GM19452 (cell line): ENCODE measurements at regions not wholly inside any gene's neighbourhood (a gene's known extent, or its start where the extent isn't known, plus 50 kb on each side); places are given as distances from the start of the nearest gene placed in this dataset.

ENCODE experiments used
- ATAC-seq: cut with Tn5 transposase; IDR thresholded peaks from one replicate; pipeline ENCODE4 v1.9.1; 2021; ENCODE audit not compliant: unreplicated experiment

DNA sequence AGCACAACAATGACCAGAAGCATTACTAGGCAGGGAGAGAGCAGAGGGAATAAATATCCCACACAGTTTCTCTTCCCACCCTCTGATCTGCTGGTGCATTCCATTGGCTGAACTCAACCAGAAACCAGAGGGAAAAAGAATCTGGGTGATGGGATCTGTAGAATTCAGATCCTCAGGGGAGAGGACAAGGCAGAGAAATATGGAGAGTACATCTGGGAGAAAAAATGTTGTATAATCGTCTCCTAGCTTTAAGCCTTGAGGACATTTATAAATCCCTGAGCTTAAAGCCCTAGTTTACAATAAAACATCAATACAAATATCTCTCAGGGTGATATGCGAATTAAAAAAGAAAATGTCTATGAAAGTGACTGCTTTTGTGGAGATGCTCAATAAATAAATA is 368.1 kb upstream of the MAD2L1 start:
- ATAC-seq = no peak

DNA sequence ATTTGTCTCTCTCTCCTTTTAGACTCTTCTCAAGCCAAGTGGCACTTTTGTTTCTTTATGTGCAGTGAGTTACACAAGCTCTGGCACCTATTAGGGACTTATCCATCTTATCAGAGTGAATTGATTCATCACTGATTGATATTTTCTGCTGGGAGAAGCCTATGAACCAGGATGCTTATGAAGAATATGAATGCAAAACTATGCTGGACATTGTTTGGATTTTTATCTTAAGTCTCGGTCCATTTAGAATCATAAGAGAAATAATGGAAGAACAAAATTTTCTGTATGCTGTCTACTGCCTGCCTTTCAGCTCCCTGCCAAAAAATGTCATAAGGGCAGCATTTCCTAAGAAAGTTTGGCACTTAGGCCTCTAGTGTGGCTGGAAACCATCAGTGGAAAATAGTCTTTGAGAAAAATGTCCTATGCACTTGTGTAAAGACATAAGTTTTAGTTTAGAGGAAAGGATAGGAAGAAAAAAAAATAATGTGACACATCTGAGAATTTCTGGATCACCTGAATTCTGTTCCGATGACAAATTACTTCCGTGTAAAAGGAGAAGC is 365.7 kb upstream of the MAD2L1 start:
- ATAC-seq = no peak

DNA sequence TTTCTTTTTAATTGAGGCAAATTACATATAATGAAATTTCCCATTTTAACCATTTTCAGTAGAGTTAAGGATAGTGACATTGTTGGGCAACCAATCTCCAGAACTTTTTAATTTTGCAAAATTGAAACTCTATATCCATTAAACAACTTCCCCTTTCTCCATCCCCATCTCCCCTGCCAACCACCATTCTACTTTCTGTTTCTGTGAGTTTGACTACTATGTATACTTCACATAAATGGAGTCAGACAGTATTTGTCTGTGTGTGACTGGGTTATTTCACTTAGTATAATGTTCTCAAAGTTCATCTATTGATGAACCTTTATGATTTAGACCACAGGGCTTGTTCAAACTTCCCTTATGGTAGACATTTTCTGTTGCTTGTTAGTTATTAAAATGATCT is 364.5 kb upstream of the MAD2L1 start:
- ATAC-seq = no peak

DNA sequence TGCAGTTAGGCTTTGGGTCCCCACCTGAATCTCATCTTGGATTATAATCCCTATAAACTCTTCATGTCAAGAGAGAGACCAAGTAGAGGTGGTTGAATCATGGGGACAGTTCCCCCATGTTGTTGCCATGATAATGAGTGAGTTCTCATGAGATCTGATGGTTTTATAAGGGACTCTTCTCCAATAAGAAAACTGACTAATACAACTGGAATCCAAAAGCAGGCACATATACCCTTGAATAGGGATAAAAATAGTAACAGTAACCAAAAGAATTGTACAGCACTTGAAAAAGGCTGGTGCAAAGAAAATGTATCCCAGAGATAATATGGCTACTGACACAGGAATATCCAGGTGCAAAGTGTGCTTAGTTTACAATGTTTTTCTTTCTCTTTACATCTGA is 351.5 kb upstream of the MAD2L1 start:
- ATAC-seq = no peak

DNA sequence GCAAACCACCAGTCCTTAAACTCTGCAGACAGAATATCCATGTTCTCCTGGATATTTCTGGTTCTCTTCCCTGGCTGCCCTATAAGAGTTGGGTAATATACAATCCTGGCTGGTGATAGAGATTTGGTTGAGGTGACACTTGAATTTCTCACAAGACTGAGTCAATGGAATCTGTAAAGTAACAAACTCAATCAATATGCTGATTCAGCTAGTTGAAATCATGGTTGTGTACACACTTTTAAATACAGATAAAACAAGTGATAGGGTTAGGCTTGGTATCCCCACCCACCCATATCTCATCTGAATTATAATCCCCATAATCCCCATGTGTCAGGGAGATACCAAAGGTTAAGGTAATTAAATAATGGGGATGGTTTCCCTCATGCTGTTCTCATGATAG is 349.2 kb upstream of the MAD2L1 start:
- no peak for ATAC-seq

DNA sequence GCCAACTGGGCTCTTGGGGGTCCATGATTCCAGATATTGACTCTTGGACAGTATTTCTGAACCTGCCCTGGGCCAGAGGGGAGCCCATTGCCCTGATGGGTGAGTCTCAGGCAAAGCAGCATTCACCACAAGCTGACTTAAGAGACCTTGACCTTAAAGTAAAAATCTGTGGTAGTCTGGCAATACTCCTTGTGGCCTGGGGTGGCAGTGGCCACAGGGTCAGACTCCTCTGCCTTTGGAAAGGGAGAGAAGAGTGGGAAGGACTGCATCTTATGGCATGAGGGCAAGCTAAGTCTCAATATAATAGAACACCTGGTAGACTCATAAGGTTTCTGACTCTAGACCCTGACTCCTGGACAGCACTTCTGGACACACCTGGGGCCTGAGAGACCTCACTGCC is 340.3 kb upstream of the MAD2L1 start:
- no peak for ATAC-seq

DNA sequence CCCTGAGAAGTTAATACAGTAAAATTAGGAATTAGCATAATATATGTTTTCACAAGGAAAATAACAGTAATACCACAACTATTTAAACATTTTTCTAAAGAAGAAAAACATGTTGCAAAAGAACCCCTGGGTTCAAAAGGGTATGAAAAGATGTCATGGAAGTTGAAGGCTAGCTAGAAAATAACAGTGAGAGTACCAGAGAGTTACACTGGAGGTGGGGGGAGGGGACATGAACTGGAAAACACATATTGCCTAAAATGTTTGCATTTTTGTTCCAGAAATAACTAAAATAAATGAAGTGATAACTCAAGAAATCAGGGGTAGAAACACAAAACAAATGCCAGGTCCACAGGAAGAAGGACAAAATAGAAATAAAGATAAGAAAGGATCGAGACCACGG is 336.6 kb upstream of the MAD2L1 start:
- no peak for ATAC-seq

DNA sequence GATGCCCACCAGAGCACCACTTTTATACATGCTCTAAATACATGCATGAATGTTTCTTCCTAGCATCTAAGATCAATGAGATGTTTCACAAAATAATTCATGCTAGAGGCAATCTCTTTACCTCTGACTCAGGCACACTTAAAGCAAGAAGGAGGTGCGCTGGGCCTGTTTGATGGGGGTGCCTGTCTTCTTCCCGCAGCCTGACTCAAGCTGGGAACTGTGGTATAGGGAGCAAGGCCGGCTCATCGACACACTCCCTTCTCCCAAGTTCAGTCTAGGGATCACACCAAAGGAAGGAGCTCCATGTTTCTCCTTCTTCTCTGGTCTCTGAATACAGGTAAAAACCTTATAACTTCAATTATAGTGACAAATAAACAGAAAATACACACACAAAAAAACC is 333.8 kb upstream of the MAD2L1 start:
- no peak for ATAC-seq

DNA sequence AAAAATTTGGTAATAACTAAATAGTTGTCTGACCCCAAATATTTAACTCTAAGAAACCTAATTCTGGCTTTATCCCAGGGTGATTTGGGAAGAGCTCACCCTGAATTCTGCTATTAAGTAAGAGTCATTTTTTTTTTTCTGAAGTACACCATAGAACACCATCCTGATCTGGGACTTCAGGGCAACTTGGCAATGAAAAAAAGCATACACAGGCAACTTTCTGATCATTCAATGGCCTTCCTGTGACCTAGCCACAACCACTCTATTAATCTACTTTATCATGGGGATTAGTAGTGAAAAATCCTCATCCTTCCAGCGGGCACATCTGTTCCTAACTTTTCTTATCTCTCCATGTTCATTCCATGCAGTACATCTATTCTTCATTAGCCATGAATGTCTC is 333.2 kb upstream of the MAD2L1 start:
- ATAC-seq = no peak

DNA sequence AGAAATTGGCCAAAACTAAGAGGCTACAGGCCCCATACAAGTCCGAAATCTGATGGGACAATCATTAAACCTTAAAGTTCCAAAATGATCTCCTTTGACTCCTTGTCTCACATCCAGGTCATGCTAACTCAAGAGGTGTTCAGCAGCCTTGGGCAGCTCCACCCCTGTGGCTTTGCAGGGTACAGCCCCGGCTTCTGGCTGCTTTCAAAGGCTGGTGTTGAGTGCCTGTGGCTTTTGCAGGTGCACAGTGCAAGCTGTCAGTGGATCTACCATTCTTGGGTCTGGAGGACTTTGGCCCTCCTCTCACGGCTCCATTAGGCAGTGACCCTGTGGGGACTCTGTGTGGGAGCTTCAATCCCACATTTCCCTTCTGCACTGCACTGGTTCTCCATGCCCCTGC is 329.1 kb upstream of the MAD2L1 start:
- no peak for ATAC-seq

DNA sequence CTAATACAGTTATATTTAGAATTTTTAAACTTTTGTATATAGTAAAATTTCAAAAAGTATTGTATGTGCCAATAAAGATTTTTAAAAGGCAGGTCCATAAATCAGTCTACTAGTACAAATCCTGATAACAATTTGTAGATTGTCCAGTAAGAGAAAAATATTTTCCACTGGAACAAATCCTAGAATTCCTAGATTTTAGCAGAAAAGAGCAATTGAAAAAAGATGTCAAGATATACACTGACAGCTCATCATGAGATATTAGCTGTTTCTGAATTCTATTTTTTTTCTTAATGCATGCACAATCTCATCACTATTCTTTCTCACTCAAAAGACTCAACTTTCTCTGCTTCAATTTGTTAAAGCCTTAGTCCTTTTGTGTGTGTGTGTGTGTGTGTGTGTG is 289.2 kb upstream of the MAD2L1 start:
- no peak for ATAC-seq

DNA sequence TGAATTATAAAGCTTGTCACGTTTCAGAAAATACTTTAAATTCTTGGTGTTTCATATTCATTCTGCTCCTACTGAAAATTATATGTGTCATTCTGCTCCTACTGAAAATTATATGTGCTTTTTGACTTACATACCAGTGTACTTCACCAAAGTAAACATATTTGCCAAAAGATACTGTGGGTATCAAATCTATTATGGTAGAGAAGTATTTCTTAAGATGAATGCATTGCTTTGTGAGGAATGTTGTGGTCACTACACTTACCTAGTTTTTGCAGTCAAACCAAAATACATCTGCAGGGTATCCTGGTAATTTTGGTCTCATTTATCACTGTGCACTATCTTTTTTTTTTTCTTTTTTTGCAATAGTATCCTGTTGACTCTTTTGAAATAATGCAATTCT is 287.7 kb upstream of the MAD2L1 start:
- no peak for ATAC-seq

DNA sequence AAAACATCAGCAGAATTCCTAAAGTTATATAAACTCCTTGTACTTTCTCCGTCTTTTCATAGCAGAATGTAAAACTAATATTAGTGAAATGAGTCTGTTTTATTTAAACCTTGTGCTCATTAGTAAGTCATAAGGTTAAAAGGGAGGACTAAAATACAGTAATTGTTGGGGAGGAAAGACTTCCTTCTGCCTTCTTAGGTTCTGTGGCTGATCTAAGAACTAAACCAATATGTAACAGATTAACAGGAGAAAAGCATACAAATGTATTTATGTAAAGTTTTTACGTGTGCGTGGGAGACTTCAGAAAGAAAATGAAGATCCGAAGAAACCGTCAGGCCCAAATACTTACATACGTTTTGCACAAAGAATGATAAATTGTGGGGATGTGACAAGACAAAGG is 286.6 kb upstream of the MAD2L1 start:
- ATAC-seq = no peak

DNA sequence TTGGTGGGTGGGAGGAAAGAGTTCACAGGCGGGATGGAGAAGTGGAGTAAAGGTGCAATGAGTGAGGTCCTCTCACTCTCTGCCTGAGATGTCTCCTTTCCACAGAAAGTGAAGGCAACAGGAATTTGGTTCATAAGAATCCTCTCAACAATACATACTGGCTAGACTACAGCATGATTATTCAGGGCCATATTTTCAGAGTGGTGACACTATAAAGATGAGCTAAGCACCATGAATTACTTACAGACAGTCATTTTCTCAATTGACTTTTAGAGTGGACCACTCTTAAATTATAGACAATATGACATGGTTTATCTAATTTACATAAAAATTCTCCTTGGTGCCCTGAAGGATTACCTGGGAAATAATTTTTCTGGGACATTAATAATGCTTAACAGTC is 286.1 kb upstream of the MAD2L1 start:
- ATAC-seq = no peak

DNA sequence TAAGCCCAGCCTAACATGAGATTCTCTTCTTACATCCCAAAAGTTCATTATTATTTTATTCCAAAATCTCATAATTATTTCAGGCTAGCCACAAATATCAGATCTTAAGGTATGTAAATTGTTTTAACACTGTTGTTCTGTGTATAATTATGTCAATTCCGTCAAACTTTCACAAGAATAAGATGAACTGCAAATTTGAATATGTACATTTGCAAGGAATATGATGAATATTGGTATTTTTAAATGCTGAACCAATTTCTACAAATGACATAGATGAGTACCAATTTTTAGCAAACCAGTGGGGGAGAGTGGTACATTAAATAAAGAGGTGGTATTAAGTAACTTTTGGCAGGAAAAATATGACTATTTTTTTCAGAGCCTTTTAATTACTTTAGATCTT is 282.3 kb upstream of the MAD2L1 start:
- ATAC-seq = no peak

DNA sequence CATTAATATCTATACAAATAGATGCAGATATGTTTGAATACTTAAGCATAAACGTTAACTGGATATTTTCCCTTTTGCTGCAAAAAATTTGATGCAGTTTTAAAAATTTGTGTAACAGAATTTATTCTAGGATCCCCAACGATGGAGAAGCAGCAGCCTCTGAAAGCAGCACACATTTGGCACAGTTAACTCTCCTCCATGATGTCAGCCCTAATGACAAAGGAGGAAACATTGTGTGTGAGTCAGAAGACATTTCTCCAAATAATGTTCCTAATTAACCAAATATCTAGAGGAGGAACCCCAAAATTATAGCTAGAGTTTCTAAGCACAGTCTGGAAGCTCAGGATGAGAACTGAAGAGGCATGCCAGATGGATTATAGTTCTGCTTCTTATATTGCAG is 281.9 kb upstream of the MAD2L1 start:
- ATAC-seq = no peak

DNA sequence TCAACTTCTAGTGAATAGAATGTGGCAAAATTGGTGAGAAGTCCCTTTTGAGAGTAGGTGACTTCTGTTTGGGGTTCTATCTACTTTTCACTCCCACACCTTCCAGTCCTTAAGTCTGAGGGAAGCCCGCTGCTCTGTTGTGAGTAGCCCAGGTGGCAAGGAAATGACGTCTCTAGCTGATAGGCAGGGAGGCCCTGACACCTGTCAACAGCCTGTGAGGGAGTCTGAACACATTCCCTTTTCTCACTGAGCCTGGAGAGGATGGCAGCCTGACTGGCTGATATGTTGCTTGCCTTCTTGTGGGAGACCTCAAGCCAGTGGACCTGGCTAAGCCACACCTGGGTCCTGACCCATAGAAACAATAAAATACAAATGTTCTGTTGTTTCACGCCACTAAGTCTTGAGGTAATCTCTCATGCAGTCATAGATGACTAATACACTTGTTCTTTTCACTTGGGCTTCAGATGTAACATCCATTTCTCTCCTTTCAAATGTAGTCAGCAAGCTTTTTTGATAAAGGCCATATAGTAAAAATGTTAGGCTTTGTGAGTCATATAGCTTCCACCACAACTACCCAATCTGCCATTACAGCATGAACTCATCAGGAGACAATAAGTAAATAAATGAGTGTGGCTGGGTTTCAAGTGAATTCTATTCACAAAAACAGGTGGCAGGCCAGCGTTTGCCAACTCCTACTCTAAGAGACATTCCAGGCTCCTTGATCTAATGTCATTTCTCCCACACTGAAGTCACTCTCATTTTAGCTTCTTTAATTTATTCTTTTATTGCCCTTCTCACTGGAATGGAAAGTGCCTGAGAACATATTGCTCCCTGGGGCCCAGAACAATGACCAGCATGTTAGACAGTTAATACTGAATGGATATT is 265.1 kb upstream of the MAD2L1 start:
- no peak for ATAC-seq

DNA sequence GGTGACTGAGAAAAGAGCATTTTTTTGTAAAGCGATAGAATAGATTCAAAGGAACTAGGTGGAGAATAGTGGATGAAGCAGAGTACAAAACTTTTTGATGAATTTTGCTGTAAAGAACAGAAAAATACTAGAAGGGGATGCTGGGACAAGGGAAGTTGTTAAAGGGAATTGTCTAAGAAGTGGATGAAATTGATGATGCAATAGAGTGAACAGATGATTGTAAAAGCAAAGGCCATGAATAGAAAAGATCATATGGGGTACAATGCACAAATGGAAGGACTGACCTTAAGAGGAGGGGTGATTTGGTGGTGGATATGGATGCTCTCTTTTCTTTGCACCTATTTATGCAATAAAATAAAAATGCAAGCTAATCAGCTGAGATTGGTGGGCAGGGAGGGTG is 262.7 kb upstream of the MAD2L1 start:
- ATAC-seq = no peak

DNA sequence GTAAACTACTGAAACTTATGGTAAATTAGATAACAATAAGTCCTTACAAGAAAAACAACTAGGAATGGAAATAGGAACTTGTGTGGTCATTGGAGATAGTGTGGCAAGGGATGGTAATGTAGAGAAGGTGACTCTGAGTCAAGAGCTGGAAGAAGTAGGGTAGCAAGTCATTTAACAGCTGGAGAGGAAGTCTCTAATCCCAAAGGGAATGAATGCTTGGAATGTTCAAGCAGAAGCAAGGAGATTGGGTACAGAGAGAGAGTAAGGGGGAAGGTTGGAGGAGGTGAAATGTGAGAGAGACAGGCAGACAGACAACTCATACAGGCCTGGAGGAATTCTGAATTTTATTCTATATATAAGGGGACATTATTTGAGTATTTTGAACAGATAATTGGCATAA is 260.6 kb upstream of the MAD2L1 start:
- no peak for ATAC-seq

DNA sequence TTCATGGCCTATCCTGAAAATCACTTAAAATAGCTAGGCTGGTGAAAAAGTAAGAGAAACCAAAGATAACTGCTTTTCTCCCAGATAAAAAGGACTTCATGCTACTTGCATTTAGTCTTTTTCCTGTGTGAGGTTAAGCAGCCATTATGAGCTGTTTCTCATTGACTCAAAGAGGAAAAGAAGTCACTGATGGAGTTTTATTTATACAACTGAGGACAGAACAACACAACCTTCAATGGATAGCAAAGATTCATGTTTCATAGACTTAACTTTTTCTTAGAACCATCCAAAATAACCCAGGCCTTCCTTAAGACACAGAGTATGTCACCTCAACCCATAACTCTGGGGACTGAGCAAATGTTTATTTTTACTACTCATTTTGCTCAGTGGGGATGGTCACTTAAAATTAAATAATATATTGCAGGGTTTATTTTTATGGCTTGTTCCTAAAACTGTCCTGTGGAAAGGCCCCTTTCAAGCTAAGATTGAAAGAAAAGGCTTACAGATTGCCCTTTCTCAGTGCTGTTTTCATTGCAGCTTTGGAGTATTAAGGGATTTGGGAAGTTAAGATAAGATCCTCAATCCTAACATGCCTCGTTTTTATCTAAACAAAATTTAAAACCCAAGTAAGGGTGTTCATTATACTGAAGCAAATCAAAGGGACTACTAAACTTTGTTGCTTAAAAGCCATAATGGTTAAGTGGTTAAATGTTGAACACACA is 252.6 kb upstream of the MAD2L1 start:
- no peak for ATAC-seq

DNA sequence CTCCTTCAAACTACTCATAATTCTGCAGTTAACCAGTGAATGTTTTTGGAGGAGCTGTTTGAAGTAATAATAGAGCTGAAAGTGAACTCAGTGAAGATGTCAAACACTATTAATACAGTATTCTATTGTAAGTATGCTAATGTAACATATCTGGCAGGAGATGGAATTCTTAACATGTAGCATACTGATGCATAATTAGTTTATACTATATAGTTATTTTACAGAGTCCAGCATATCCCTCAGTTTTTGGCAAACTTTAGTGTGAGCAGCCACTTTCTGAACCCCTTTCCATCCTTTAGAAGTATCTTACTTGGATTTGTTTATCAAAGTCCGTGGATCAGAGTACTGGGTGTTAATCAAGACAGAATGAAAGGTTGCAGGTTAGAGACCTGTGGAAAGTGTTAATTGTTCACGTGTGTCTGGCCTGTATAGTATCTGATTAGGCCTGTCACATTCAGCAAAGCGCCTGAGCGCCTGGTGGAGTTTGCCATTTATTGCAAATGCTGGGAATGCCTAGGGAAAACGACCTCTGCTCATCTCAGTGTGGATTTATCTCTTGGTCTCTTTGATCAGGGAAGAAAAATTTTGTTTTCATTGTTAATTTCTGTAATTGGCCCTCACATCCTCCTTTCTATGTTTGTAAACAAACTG is 251.7 kb upstream of the MAD2L1 start:
- no peak for ATAC-seq

DNA sequence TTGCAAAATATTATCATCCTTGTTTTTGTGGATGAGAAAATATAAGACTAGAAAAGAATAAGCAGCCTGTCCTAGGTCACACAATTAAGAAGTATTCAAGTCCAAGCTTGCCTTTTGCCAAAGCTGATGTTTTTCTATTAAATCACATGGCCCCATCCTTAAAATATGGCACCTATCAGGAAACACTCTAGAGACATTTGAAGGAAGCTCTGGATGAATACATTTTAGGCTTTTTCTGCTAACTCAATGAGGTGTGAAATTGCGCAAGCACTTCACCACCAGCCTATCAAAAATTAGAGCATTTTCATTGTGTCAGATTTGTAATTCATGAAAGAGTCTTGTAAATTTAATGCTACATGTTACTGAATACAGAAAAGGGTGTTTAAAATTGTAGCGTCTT is 251.1 kb upstream of the MAD2L1 start:
- ATAC-seq = no peak
